ENCODE measurements at regions not wholly inside any gene's neighbourhood (a gene's known extent, or its start where the extent isn't known, plus 50 kb on each side); places are given as distances from the start of the nearest gene placed in this dataset.

- H3K27ac ChIP-seq, result no peak overlapping the region
- H3K4me3 ChIP-seq, result no peak overlapping the region
- H3K36me3 ChIP-seq, result no peaks in the 10 kb centered on the region
- no peaks in the 10 kb centered on the region for H3K27me3 ChIP-seq
- intact Hi-C loops (cut with DNase I), result no loop called here
- no peak for TF ChIP-seq CTCF (IDR thresholded peaks at IDR 0.05)
- no peak for TF ChIP-seq POLR2A (IDR thresholded peaks at IDR 0.05)
- TF ChIP-seq EP300 (IDR thresholded peaks at IDR 0.05), result no peak
- 90 to 93% (median 90%) methylated on average over 3 of the region's 3 CpGs for WGBS, 3 donors
- DNase-seq, result no peak
- no peaks in the 10 kb centered on the region for H3K9me3 ChIP-seq
- H3K4me1 ChIP-seq (ENCODE audit: insufficient read depth), result no peaks in the 10 kb centered on the region
Observed at GRCh38 chr9:28439688-28440087, 866.4 kb upstream of the C9orf72 start.

- H3K4me3 ChIP-seq, result no peak overlapping the region
- 92% methylated on average over 4 of the region's 4 CpGs for WGBS, 3 donors
- no peak for TF ChIP-seq CTCF (IDR thresholded peaks at IDR 0.05)
- no peak for TF ChIP-seq EP300 (IDR thresholded peaks at IDR 0.05)
- TF ChIP-seq POLR2A (IDR thresholded peaks at IDR 0.05), result no peak
- H3K9me3 ChIP-seq, result no peaks in the 10 kb centered on the region
- no peak overlapping the region for H3K27ac ChIP-seq
- no peak for DNase-seq
- H3K4me1 ChIP-seq (ENCODE audit: insufficient read depth), result no peaks in the 10 kb centered on the region
- intact Hi-C loops (cut with DNase I), result no loop called here
- no peaks in the 10 kb centered on the region for H3K36me3 ChIP-seq
- H3K27me3 ChIP-seq, result no peaks in the 10 kb centered on the region
Observed at GRCh38 chr9:28443461-28443860, 870.2 kb upstream of the C9orf72 start.

GRCh38 chr9:28444637-28445036 lies 871.4 kb upstream of the C9orf72 start:
- DNase-seq, result no peak
- Histone ChIP-seq H3K36me3 (no peaks in the 10 kb centered on the region), H3K4me1 (ENCODE audit: insufficient read depth) (no peaks in the 10 kb centered on the region), H3K4me3 (no peak overlapping the region), H3K9me3 (no peaks in the 10 kb centered on the region), H3K27me3 (no peaks in the 10 kb centered on the region), H3K27ac (no peak overlapping the region)
- no peak for TF ChIP-seq EP300 (IDR thresholded peaks at IDR 0.05)
- no peak for TF ChIP-seq POLR2A (IDR thresholded peaks at IDR 0.05)
- TF ChIP-seq CTCF (IDR thresholded peaks at IDR 0.05), result no peak
- intact Hi-C loops (cut with DNase I), result no loop called here
- 94 to 100% (median 96%) methylated on average over 1 of the region's 1 CpG for WGBS, 3 donors

- no peaks in the 10 kb centered on the region for H3K36me3 ChIP-seq
- H3K4me1 ChIP-seq (ENCODE audit: insufficient read depth), result no peaks in the 10 kb centered on the region
- H3K9me3 ChIP-seq, result no peaks in the 10 kb centered on the region
- intact Hi-C loops (cut with DNase I), result no loop called here
- no peak overlapping the region for H3K4me3 ChIP-seq
- TF ChIP-seq POLR2A (IDR thresholded peaks at IDR 0.05) (no peak), EP300 (IDR thresholded peaks at IDR 0.05) (no peak), CTCF (IDR thresholded peaks at IDR 0.05) (no peak)
- H3K27me3 ChIP-seq, result no peaks in the 10 kb centered on the region
- WGBS, 3 donors, result 86 to 98% (median 95%) methylated on average over 1 of the region's 1 CpG
- H3K27ac ChIP-seq, result no peak overlapping the region
- no peak for DNase-seq
Observed at GRCh38 chr9:28445211-28445610, 871.9 kb upstream of the C9orf72 start.

GRCh38 chr9:28453918-28454317 lies 880.6 kb upstream of the C9orf72 start:
- H3K4me3 ChIP-seq, result no peak overlapping the region

More at GRCh38 chr9:28453918-28454317, 880.6 kb upstream of the C9orf72 start:
- Histone ChIP-seq H3K36me3 (no peaks in the 10 kb centered on the region), H3K27me3 (no peaks in the 10 kb centered on the region), H3K27ac (no peak overlapping the region), H3K4me1 (ENCODE audit: insufficient read depth) (peaks cover 2% of the 10 kb centered on the region), H3K9me3 (no peaks in the 10 kb centered on the region)
- WGBS, 3 donors, result 76 to 85% (median 84%) methylated on average over 2 of the region's 2 CpGs
- intact Hi-C loops (cut with DNase I), result no loop called here
- no peak for DNase-seq
- TF ChIP-seq POLR2A (IDR thresholded peaks at IDR 0.05), result no peak
- TF ChIP-seq CTCF (IDR thresholded peaks at IDR 0.05), result no peak
- TF ChIP-seq EP300 (IDR thresholded peaks at IDR 0.05), result no peak

All from ovary (tissue), 7 donors.